ENCODE measurements at regions not wholly inside any gene's neighbourhood (a gene's known extent, or its start where the extent isn't known, plus 50 kb on each side); places are given as distances from the start of the nearest gene placed in this dataset.

DNA sequence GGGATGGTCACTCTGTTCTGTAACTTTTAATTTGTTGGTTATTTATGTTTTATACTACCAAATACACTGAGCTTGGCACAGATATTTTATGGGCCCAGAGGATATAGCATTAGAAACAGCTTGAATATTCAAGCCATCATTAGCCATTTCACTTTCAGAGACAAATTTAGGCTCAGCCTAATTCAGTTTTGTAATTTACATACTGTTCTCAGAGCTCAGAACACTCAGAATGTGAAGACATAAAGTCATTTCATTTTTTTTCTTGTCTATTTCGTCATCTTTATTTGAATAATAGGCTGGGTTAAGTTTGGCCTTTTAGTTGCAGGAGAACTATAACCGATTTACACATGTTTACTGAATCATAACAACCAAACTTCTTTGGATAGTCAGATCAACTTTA is 361.7 kb downstream of the SNAPC1 start:
- H3K27me3 ChIP-seq: no peaks in the 10 kb centered on the region
- H3K4me1 ChIP-seq: no peaks in the 10 kb centered on the region
- no peaks in the 10 kb centered on the region for H3K36me3 ChIP-seq
- no peak for DNase-seq (ENCODE audit: low spot score)
- no peak overlapping the region for H3K4me3 ChIP-seq
- no peak overlapping the region for H3K27ac ChIP-seq
- H3K9me3 ChIP-seq: no peaks in the 10 kb centered on the region
- TF ChIP-seq, protein P1, sequence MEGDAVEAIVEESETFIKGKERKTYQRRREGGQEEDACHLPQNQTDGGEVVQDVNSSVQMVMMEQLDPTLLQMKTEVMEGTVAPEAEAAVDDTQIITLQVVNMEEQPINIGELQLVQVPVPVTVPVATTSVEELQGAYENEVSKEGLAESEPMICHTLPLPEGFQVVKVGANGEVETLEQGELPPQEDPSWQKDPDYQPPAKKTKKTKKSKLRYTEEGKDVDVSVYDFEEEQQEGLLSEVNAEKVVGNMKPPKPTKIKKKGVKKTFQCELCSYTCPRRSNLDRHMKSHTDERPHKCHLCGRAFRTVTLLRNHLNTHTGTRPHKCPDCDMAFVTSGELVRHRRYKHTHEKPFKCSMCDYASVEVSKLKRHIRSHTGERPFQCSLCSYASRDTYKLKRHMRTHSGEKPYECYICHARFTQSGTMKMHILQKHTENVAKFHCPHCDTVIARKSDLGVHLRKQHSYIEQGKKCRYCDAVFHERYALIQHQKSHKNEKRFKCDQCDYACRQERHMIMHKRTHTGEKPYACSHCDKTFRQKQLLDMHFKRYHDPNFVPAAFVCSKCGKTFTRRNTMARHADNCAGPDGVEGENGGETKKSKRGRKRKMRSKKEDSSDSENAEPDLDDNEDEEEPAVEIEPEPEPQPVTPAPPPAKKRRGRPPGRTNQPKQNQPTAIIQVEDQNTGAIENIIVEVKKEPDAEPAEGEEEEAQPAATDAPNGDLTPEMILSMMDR (IDR thresholded peaks at IDR 0.05): no peak

DNA sequence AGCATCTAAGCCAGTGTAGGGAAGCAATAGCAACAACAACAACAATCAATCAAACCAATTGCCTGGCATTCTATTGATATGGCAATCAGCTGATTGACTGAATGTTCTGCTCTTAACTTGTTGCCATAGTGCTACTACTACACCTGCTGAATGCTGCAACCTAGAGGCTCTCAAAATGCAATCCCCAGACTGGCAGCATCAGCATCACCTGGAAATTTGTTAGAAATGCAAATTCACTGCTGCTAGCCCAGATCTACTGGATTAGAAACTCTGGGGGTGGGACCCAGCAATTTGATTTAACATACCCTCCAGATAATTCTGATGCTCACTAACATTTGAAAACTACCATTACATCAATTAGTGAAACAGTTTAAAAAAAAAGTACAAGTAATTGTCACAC is 363.6 kb downstream of the SNAPC1 start:
- DNase-seq (ENCODE audit: low spot score): no peak
- no peaks in the 10 kb centered on the region for H3K9me3 ChIP-seq
- no peaks in the 10 kb centered on the region for H3K4me1 ChIP-seq
- no peaks in the 10 kb centered on the region for H3K27me3 ChIP-seq
- TF ChIP-seq, protein P1 (IDR thresholded peaks at IDR 0.05): no peak
- no peaks in the 10 kb centered on the region for H3K36me3 ChIP-seq
- no peak overlapping the region for H3K4me3 ChIP-seq
- H3K27ac ChIP-seq: no peak overlapping the region

DNA sequence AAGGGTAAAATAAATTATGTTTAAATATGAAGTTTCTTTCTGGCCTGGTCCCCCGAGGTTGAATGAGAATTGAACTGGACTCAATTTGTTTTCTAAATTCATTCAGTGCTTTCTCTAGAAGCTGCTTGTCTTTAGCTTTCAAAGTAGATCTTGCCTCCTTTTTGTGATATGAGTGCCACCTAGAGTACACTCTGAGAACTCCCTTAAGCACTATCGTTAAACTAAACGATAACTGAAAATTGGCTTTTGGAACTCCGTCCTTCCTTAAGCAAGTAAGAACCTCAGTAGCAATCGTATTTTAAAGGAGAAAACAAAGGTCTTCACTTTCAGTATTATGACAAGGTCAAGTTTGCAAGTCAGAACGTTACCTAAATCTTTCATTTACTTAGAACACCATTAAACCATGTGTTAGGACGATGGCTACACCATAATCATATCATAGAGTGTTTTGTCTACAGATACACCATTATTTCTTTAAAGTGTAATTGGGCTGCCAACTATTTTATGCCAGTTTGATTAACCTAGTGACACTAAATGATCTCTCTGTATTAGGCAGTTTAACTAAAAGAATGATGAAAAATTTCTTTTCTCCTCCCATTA is 364.8 kb downstream of the SNAPC1 start:
- Histone ChIP-seq H3K27me3 (no peaks in the 10 kb centered on the region), H3K4me1 (no peaks in the 10 kb centered on the region), H3K27ac (no peak overlapping the region), H3K36me3 (no peaks in the 10 kb centered on the region), H3K4me3 (no peak overlapping the region), H3K9me3 (no peaks in the 10 kb centered on the region)
- DNase-seq (ENCODE audit: low spot score): no peak
- TF ChIP-seq, protein P1 (IDR thresholded peaks at IDR 0.05): peak; percentile 60 to 78

DNA sequence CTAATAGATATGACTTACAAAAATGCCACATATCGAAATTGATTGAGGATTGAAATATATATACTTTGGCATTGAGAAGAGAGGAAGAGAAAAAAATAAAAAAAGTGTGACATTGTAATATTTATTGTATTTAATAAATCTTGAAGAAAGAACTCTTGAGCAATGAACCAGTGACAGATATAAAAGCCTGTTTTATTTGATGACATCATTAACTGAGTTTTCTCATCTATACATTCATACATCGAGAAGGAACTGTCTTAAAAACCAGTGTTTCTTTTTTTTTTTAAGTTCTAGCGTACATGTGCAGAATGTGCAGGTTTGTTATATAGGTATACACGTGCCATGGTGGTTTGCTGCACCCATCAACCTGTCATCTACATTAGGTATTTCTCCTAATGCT is 368.2 kb downstream of the SNAPC1 start:
- TF ChIP-seq, protein P1 (IDR thresholded peaks at IDR 0.05): no peak
- H3K27ac ChIP-seq: no peak overlapping the region
- H3K27me3 ChIP-seq: no peaks in the 10 kb centered on the region
- no peak for DNase-seq (ENCODE audit: low spot score)
- no peaks in the 10 kb centered on the region for H3K4me1 ChIP-seq
- no peaks in the 10 kb centered on the region for H3K36me3 ChIP-seq
- H3K9me3 ChIP-seq: no peaks in the 10 kb centered on the region
- H3K4me3 ChIP-seq: no peak overlapping the region

DNA sequence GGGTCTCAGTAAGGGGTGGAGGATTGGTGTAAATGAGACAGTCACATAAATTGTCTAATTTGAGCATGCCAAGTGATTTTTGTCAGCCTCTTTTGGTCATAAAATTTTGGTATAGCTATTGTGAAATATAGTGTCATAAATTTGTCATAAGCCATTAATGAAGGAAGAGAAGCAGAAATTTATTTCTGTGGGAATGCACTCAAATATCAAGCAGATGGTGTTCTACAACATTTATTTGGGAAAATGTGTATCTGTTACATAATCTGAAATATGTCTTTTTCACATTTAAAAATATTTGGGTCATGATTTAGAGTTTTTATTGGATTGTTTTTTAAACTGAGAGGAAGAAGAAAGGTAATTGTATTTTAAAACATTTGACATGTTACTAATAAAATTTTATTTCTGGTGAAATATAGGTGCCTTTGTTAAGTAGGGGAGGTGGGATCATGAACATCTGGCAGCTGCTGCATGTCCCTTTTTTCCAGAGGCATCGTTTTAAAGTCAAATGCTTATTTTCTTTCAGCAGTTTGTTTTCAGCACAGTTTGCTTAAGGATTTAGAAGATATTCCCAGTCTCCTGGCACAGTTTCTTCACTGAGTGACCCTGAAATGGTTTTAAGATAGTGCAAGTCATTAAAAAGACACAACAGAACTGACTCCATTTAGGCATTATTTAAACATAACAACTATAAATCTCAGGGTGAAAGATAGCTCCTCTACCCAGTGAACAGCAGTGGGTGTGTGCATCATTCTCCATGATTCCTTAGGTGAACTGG is 371.7 kb downstream of the SNAPC1 start:
- TF ChIP-seq, protein P1 (IDR thresholded peaks at IDR 0.05): no peak

More for the DNA sequence above, 371.7 kb downstream of the SNAPC1 start:
- H3K36me3 ChIP-seq: no peaks in the 10 kb centered on the region
- no peak overlapping the region for H3K27ac ChIP-seq
- H3K4me3 ChIP-seq: no peak overlapping the region
- DNase-seq (ENCODE audit: low spot score): no peak
- no peaks in the 10 kb centered on the region for H3K4me1 ChIP-seq
- no peaks in the 10 kb centered on the region for H3K9me3 ChIP-seq
- no peaks in the 10 kb centered on the region for H3K27me3 ChIP-seq
